ENCODE measurements at regions not wholly inside any gene's neighbourhood (a gene's known extent, or its start where the extent isn't known, plus 50 kb on each side); places are given as distances from the start of the nearest gene placed in this dataset.
"Not testable (repeated sequence)": the region's sequence is repeated elsewhere in the genome, so short reads cannot be mapped to it uniquely, and the experiment has no call there.

- Histone ChIP-seq H2BK20ac (ENCODE audit: low read depth, low read length, poor library complexity, severe bottlenecking) (no peak overlapping the region), H2BK15ac (ENCODE audit: low read depth, low read length) (no peak overlapping the region), H3K4me1 (ENCODE audit: insufficient read depth, low read length) (no peaks in the 10 kb centered on the region), H3K4ac (ENCODE audit: low read depth, low read length) (no peak overlapping the region), H3K9me3 (ENCODE audit: control insufficient read depth, low read depth, low read length) (no peaks in the 10 kb centered on the region), H2BK12ac (ENCODE audit: insufficient read length, low read depth, low read length) (no peak overlapping the region), H2BK5ac (ENCODE audit: insufficient read length, low read length) (no peak overlapping the region), H4K8ac (replicated peaks; ENCODE audit: insufficient read length, low read depth, low read length) (no peak overlapping the region), H2AK5ac (ENCODE audit: insufficient read length, low read length) (no peak overlapping the region), H3T11ph (ENCODE audit: low read length) (no peak overlapping the region), H3K4me2 (ENCODE audit: insufficient read depth, insufficient read length, low read length) (peak overlapping the region; percentile 57), H3K79me1 (ENCODE audit: insufficient read depth, low read depth, low read length, poor library complexity, severe bottlenecking) (no peaks in the 10 kb centered on the region), H3K79me2 (ENCODE audit: insufficient read depth, low read length) (no peaks in the 10 kb centered on the region), H3K14ac (ENCODE audit: insufficient read depth, low read length) (no peak overlapping the region), H3K23ac (ENCODE audit: insufficient read length, low read depth, low read length) (no peak overlapping the region), H3K23me2 (ENCODE audit: insufficient read length, low read depth, low read length, poor library complexity, severe bottlenecking) (no peaks in the 10 kb centered on the region), H4K20me1 (ENCODE audit: control insufficient read depth, insufficient read depth, insufficient read length) (no peaks in the 10 kb centered on the region), H3K56ac (ENCODE audit: insufficient read length, low read depth, low read length) (no peak overlapping the region), H4K91ac (ENCODE audit: insufficient read length, low read depth, low read length) (no peak overlapping the region), H2AFZ (ENCODE audit: low read length) (peak overlapping the region; percentile 67), H3K9ac (ENCODE audit: extremely low read depth, insufficient read length, low read length) (no peak overlapping the region), H4K5ac (ENCODE audit: insufficient read length, low read depth, low read length) (no peak overlapping the region), H3K18ac (ENCODE audit: insufficient read length, low read depth, low read length) (no peak overlapping the region), H3K27ac (ENCODE audit: insufficient read length, low read depth, low read length) (no peak overlapping the region), H3K27me3 (ENCODE audit: insufficient read depth, low read length) (no peaks in the 10 kb centered on the region), H2BK120ac (ENCODE audit: low read depth, low read length, poor library complexity, severe bottlenecking) (no peak overlapping the region)
- no CpG with 5 or more reads among the region's 56 CpGs for WGBS (ENCODE audit: extremely low coverage, insufficient read length, low lambda C conversion rate)
- H3K27me3 Mint-ChIP-seq (ENCODE audit: low read depth), result peaks cover 2% of the 10 kb centered on the region; the same call in 1 of the 2 replicates
- peaks cover 27 to 36% of the 10 kb centered on the region in 2 experiments for H3K4me1 Mint-ChIP-seq
- H3K9me3 Mint-ChIP-seq, result no peaks in the 10 kb centered on the region; a peak in 1 of 5 replicates
- H3K36me3 Mint-ChIP-seq (ENCODE audit: insufficient read depth in 1 of 3, low read depth in 3 of 3), result no peaks in the 10 kb centered on the region
- TF ChIP-seq, protein P1, sequence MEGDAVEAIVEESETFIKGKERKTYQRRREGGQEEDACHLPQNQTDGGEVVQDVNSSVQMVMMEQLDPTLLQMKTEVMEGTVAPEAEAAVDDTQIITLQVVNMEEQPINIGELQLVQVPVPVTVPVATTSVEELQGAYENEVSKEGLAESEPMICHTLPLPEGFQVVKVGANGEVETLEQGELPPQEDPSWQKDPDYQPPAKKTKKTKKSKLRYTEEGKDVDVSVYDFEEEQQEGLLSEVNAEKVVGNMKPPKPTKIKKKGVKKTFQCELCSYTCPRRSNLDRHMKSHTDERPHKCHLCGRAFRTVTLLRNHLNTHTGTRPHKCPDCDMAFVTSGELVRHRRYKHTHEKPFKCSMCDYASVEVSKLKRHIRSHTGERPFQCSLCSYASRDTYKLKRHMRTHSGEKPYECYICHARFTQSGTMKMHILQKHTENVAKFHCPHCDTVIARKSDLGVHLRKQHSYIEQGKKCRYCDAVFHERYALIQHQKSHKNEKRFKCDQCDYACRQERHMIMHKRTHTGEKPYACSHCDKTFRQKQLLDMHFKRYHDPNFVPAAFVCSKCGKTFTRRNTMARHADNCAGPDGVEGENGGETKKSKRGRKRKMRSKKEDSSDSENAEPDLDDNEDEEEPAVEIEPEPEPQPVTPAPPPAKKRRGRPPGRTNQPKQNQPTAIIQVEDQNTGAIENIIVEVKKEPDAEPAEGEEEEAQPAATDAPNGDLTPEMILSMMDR (conservative IDR thresholded peaks at IDR 0.05), result no peak
- H3K4me3 Mint-ChIP-seq, result peak overlapping the region; percentile 75 to 80
- H3K27ac Mint-ChIP-seq, result peak overlapping the region; percentile 49 to 85 (median 80); a peak in 6 of 7 replicates
- peak; percentile 99 for DNase-seq
Measured at GRCh38 chr4:9691238-9692065, 90.0 kb upstream of the DRD5 start.

GRCh38 chr4:9692791-9693491 is 88.5 kb upstream of the DRD5 start:
- not testable (repeated sequence) for H3K27ac ChIP-seq (ENCODE audit: insufficient read length, low read depth, low read length); H2BK20ac ChIP-seq (ENCODE audit: low read depth, low read length, poor library complexity, severe bottlenecking); H3K14ac ChIP-seq (ENCODE audit: insufficient read depth, low read length); H3K36me3 Mint-ChIP-seq (ENCODE audit: insufficient read depth in 1 of 3, low read depth in 3 of 3); H3K56ac ChIP-seq (ENCODE audit: insufficient read length, low read depth, low read length); H3K79me2 ChIP-seq (ENCODE audit: insufficient read depth, low read length); H3K18ac ChIP-seq (ENCODE audit: insufficient read length, low read depth, low read length); H3K23me2 ChIP-seq (ENCODE audit: insufficient read length, low read depth, low read length, poor library complexity, severe bottlenecking); H4K91ac ChIP-seq (ENCODE audit: insufficient read length, low read depth, low read length); H2BK120ac ChIP-seq (ENCODE audit: low read depth, low read length, poor library complexity, severe bottlenecking); H2AK5ac ChIP-seq (ENCODE audit: insufficient read length, low read length); H2AFZ ChIP-seq (ENCODE audit: low read length); H3K4ac ChIP-seq (ENCODE audit: low read depth, low read length); DNase-seq; H2BK12ac ChIP-seq (ENCODE audit: insufficient read length, low read depth, low read length); H4K8ac ChIP-seq (replicated peaks; ENCODE audit: insufficient read length, low read depth, low read length); H3K27me3 ChIP-seq (ENCODE audit: insufficient read depth, low read length); H3K9me3 Mint-ChIP-seq; H3K4me2 ChIP-seq (ENCODE audit: insufficient read depth, insufficient read length, low read length); H2BK5ac ChIP-seq (ENCODE audit: insufficient read length, low read length); H3K9me3 ChIP-seq (ENCODE audit: control insufficient read depth, low read depth, low read length); H3K79me1 ChIP-seq (ENCODE audit: insufficient read depth, low read depth, low read length, poor library complexity, severe bottlenecking); H2BK15ac ChIP-seq (ENCODE audit: low read depth, low read length); H3K9ac ChIP-seq (ENCODE audit: extremely low read depth, insufficient read length, low read length); H3K27me3 Mint-ChIP-seq (ENCODE audit: low read depth); H3K4me1 ChIP-seq (ENCODE audit: insufficient read depth, low read length); H4K5ac ChIP-seq (ENCODE audit: insufficient read length, low read depth, low read length); H3T11ph ChIP-seq (ENCODE audit: low read length); H3K4me3 Mint-ChIP-seq; H4K20me1 ChIP-seq (ENCODE audit: control insufficient read depth, insufficient read depth, insufficient read length); H3K23ac ChIP-seq (ENCODE audit: insufficient read length, low read depth, low read length)
- WGBS (ENCODE audit: extremely low coverage, insufficient read length, low lambda C conversion rate), result no CpG with 5 or more reads among the region's 5 CpGs
- Mint-ChIP-seq H3K4me1 (peaks cover 28 to 39% of the 10 kb centered on the region in 2 experiments), H3K27ac (peak overlapping the region in 1 of 3 experiments; percentile 48; a peak in 1 of 7 replicates)

All from H9 (cell line).